SK-N-SH treated with all-trans-retinoic acid at 6 μM for 48 hours (cell line): ENCODE measurements at regions not wholly inside any gene's neighbourhood (a gene's known extent, or its start where the extent isn't known, plus 50 kb on each side); places are given as distances from the start of the nearest gene placed in this dataset.

Experiments used
- ATAC-seq: fragments of 200-7000 bp; cut with Tn5 transposase; 3 replicates; pipeline ENCODE4 v1.9.1; 2020; ENCODE audit warnings: mild to moderate bottlenecking, moderate library complexity
- ARNTL ChIP-seq: fragments of 450-650 bp; formaldehyde crosslinking; IDR thresholded peaks from 2 replicates; pipeline ENCODE4 v1.5.0; 2020; ENCODE audit warnings: low read depth, mild to moderate bottlenecking, moderate library complexity, borderline replicate concordance
- BACH2 ChIP-seq: fragments of 250-450 bp; sonication (Bioruptor Pico); IDR thresholded peaks from 2 replicates; pipeline ENCODE4 v1.9.0; 2021; ENCODE audit warnings: mild to moderate bottlenecking, borderline replicate concordance
- CSDC2 ChIP-seq: fragments of 250-450 bp; sonication (Bioruptor Pico); IDR thresholded peaks from 2 replicates; pipeline ENCODE4 v1.5.0; 2020; ENCODE audit warnings: mild to moderate bottlenecking, moderate library complexity
- CSRNP3 ChIP-seq: fragments of 250-450 bp; sonication (Bioruptor Pico); IDR thresholded peaks from 2 replicates; pipeline ENCODE4 v1.5.1; 2021; ENCODE audit warnings: mild to moderate bottlenecking, moderate library complexity
- GLIS3 ChIP-seq: fragments of 250-450 bp; sonication (Bioruptor Pico); IDR thresholded peaks from 2 replicates; pipeline ENCODE4 v1.5.0; 2020; ENCODE audit warnings: mild to moderate bottlenecking, moderate library complexity
- OSR1 ChIP-seq: fragments of 250-450 bp; sonication (Bioruptor Pico); IDR thresholded peaks from 2 replicates; pipeline ENCODE4 v1.8.0; 2022; ENCODE audit warnings: moderate library complexity, mild to moderate bottlenecking, inconsistent platforms
- PATZ1 ChIP-seq: fragments of 250-450 bp; sonication (Bioruptor Pico); IDR thresholded peaks from 2 replicates; pipeline ENCODE4 v1.8.0; 2020; ENCODE audit warnings: mild to moderate bottlenecking, moderate library complexity, borderline replicate concordance
- PPARA ChIP-seq: fragments of 250-450 bp; sonication (Bioruptor Pico); IDR thresholded peaks from 2 replicates; pipeline ENCODE4 v1.5.0; 2020; ENCODE audit warnings: mild to moderate bottlenecking, borderline replicate concordance
- RARB ChIP-seq: fragments of 250-450 bp; sonication (Bioruptor Pico); IDR thresholded peaks from 2 replicates; pipeline ENCODE4 v1.8.0; 2021; ENCODE audit warnings: mild to moderate bottlenecking, moderate library complexity
- SNAI2 ChIP-seq: fragments of 250-450 bp; sonication (Bioruptor Pico); IDR thresholded peaks from 2 replicates; pipeline ENCODE4 v1.5.0; 2020; ENCODE audit warnings: mild to moderate bottlenecking, moderate library complexity
- TCF4 ChIP-seq: fragments of 250-450 bp; sonication (Bioruptor Pico); IDR thresholded peaks from 2 replicates; pipeline ENCODE4 v1.8.0; 2021; ENCODE audit warnings: mild to moderate bottlenecking, moderate library complexity, borderline replicate concordance
- TOX ChIP-seq: fragments of 250-450 bp; sonication (Bioruptor Pico); IDR thresholded peaks from 2 replicates; pipeline ENCODE4 v1.8.0; 2021; ENCODE audit warnings: mild to moderate bottlenecking, moderate library complexity, borderline replicate concordance
- ZC3H10 ChIP-seq: fragments of 250-450 bp; sonication (Bioruptor Pico); IDR thresholded peaks from 2 replicates; pipeline ENCODE4 v1.5.1; 2021; ENCODE audit warnings: mild to moderate bottlenecking, moderate library complexity
- ZFP3 ChIP-seq: fragments of 250-450 bp; sonication (Bioruptor Pico); IDR thresholded peaks from 2 replicates; pipeline ENCODE4 v1.5.0; 2020; ENCODE audit warnings: mild to moderate bottlenecking, moderate library complexity
- ZFP30 ChIP-seq: fragments of 450-650 bp; formaldehyde crosslinking; IDR thresholded peaks from 2 replicates; pipeline ENCODE4 v1.5.0; 2022; ENCODE audit warnings: mild to moderate bottlenecking, moderate library complexity
- ZNF565 ChIP-seq: fragments of 450-650 bp; formaldehyde crosslinking; conservative IDR thresholded peaks from 2 replicates; pipeline ENCODE4 v1.5.0; 2020; ENCODE audit warnings: low read depth, mild to moderate bottlenecking, moderate library complexity
- ZNF70 ChIP-seq: fragments of 450-650 bp; formaldehyde crosslinking; IDR thresholded peaks from 2 replicates; pipeline ENCODE4 v1.5.0; 2020; ENCODE audit warnings: mild to moderate bottlenecking, moderate library complexity
- ZNF8 ChIP-seq: fragments of 450-650 bp; formaldehyde crosslinking; IDR thresholded peaks from 2 replicates; pipeline ENCODE4 v1.5.0; 2020; ENCODE audit warnings: mild to moderate bottlenecking, moderate library complexity
- TF ChIP-seq, protein P1 (sequence below): fragments of 250-450 bp; sonication (Bioruptor Pico); IDR thresholded peaks from 2 replicates; pipeline ENCODE4 v1.5.0; 2020; ENCODE audit warnings: mild to moderate bottlenecking, moderate library complexity
- TF ChIP-seq, protein P2 (sequence below): fragments of 250-450 bp; sonication (Bioruptor Pico); IDR thresholded peaks from 2 replicates; pipeline ENCODE4 v1.8.0; 2021; ENCODE audit warnings: low read depth, mild to moderate bottlenecking, moderate library complexity, borderline replicate concordance
- TF ChIP-seq, protein P3 (sequence below): fragments of 250-450 bp; sonication (Bioruptor Pico); IDR thresholded peaks from 2 replicates; pipeline ENCODE4 v1.5.1; 2020; ENCODE audit warnings: low read depth, mild to moderate bottlenecking, moderate library complexity

DNA sequence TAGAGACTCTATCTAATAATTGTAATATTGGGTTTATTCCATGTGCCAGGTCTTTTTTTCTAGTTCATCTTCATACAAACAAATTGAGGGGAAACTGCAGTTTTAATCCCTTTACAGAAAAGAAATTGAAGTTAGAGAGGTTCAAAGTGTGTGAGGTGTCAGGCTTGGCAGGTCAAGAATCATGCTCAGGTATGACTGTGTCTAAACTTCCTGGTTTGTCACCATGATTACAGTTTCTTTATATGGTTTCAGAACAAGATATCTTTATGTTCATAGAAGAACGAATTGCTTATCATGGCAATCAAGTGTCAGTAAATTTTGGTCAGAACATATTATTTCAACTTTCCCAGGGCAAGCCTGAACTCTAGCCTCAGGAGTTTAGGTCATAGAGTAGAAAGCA lies 460.4 kb downstream of the RAPGEF2 start:
- ATAC-seq = no peak
- TF ChIP-seq, protein P1, sequence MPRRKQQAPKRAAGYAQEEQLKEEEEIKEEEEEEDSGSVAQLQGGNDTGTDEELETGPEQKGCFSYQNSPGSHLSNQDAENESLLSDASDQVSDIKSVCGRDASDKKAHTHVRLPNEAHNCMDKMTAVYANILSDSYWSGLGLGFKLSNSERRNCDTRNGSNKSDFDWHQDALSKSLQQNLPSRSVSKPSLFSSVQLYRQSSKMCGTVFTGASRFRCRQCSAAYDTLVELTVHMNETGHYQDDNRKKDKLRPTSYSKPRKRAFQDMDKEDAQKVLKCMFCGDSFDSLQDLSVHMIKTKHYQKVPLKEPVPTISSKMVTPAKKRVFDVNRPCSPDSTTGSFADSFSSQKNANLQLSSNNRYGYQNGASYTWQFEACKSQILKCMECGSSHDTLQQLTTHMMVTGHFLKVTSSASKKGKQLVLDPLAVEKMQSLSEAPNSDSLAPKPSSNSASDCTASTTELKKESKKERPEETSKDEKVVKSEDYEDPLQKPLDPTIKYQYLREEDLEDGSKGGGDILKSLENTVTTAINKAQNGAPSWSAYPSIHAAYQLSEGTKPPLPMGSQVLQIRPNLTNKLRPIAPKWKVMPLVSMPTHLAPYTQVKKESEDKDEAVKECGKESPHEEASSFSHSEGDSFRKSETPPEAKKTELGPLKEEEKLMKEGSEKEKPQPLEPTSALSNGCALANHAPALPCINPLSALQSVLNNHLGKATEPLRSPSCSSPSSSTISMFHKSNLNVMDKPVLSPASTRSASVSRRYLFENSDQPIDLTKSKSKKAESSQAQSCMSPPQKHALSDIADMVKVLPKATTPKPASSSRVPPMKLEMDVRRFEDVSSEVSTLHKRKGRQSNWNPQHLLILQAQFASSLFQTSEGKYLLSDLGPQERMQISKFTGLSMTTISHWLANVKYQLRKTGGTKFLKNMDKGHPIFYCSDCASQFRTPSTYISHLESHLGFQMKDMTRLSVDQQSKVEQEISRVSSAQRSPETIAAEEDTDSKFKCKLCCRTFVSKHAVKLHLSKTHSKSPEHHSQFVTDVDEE = no peak
- TF ChIP-seq CSRNP3 = no peak
- TF ChIP-seq, protein P2, sequence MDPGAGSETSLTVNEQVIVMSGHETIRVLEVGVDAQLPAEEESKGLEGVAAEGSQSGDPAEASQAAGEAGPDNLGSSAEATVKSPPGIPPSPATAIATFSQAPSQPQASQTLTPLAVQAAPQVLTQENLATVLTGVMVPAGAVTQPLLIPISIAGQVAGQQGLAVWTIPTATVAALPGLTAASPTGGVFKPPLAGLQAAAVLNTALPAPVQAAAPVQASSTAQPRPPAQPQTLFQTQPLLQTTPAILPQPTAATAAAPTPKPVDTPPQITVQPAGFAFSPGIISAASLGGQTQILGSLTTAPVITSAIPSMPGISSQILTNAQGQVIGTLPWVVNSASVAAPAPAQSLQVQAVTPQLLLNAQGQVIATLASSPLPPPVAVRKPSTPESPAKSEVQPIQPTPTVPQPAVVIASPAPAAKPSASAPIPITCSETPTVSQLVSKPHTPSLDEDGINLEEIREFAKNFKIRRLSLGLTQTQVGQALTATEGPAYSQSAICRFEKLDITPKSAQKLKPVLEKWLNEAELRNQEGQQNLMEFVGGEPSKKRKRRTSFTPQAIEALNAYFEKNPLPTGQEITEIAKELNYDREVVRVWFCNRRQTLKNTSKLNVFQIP = no peak
- no peak for TF ChIP-seq TCF4 (CRISPR knock-in tag)
- no peak for TF ChIP-seq ZNF70 (CRISPR knock-in tag)
- TF ChIP-seq ZFP30 = no peak
- no peak for TF ChIP-seq SNAI2 (CRISPR knock-in tag)
- TF ChIP-seq ARNTL (CRISPR knock-in tag) = no peak
- no peak for TF ChIP-seq OSR1 (CRISPR knock-in tag)
- no peak for TF ChIP-seq TOX (CRISPR knock-in tag)
- no peak for TF ChIP-seq ZNF8 (CRISPR knock-in tag)
- no peak for TF ChIP-seq ZC3H10 (CRISPR knock-in tag)
- no peak for TF ChIP-seq PPARA (CRISPR knock-in tag)
- TF ChIP-seq ZNF565 (CRISPR knock-in tag) = no peak
- no peak for TF ChIP-seq RARB (CRISPR knock-in tag)
- TF ChIP-seq CSDC2 (CRISPR knock-in tag) = no peak
- no peak for TF ChIP-seq PATZ1 (CRISPR knock-in tag)
- TF ChIP-seq, protein P3, sequence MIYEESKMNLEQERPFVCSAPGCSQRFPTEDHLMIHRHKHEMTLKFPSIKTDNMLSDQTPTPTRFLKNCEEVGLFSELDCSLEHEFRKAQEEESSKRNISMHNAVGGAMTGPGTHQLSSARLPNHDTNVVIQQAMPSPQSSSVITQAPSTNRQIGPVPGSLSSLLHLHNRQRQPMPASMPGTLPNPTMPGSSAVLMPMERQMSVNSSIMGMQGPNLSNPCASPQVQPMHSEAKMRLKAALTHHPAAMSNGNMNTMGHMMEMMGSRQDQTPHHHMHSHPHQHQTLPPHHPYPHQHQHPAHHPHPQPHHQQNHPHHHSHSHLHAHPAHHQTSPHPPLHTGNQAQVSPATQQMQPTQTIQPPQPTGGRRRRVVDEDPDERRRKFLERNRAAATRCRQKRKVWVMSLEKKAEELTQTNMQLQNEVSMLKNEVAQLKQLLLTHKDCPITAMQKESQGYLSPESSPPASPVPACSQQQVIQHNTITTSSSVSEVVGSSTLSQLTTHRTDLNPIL = no peak
- TF ChIP-seq GLIS3 = no peak
- no peak for TF ChIP-seq ZFP3 (CRISPR knock-in tag)
- TF ChIP-seq, all 23 proteins: peak for 0

DNA sequence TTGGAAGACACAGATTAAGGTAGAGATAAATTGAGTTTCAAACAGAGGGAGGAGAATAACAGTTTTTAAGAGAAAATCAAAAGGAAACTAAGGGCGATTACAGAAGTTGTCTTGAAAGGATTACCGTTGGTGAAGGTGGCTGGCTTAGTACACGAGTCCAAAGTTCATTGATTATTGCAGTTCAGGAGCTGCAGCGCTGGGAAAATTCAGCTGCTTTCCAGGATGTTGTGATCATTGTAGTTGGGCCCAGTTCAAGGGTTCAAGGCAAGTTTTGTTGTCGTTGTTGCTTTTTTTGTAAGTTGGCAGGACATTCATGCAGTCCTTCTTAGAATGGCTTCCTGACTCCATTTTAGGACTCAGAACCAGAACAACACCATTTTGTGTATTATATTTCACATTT lies 461.7 kb downstream of the RAPGEF2 start:
- no peak for ATAC-seq
- no peak for TF ChIP-seq GLIS3
- TF ChIP-seq BACH2 (CRISPR knock-in tag) = no peak
- TF ChIP-seq, protein P1 = no peak
- TF ChIP-seq CSRNP3 = no peak
- TF ChIP-seq ZNF8 (CRISPR knock-in tag) = no peak
- TF ChIP-seq TCF4 (CRISPR knock-in tag) = no peak
- TF ChIP-seq, protein P2 = no peak
- no peak for TF ChIP-seq ZNF70 (CRISPR knock-in tag)
- TF ChIP-seq SNAI2 (CRISPR knock-in tag) = no peak
- TF ChIP-seq ZC3H10 (CRISPR knock-in tag) = no peak
- TF ChIP-seq ZNF565 (CRISPR knock-in tag) = no peak
- TF ChIP-seq CSDC2 (CRISPR knock-in tag) = no peak
